IMR-90 (cell line): ENCODE measurements at regions not wholly inside any gene's neighbourhood (a gene's known extent, or its start where the extent isn't known, plus 50 kb on each side); places are given as distances from the start of the nearest gene placed in this dataset.

Source experiments
- ATAC-seq: fragments of 200-7000 bp; cut with Tn5 transposase; 2 replicates; pipeline ENCODE4 v1.9.1; 2020; ENCODE audit warnings: low read depth, mild to moderate bottlenecking, moderate library complexity
- BruUV-seq: library from RNA; stranded (reverse); fragments of 400-500 nt; replicated peaks from 2 replicates; lab custom pipeline; 2021; lab: Mats Ljungman, UMichigan
- CTCF ChIA-PET: fragments of 300-600 bp; formaldehyde crosslinking; extraction: SDS; loops from one replicate; lab custom pipeline; 2021; ENCODE audit warnings: antibody characterized with exemption; lab: Yijun Ruan, JAX
- POLR2A ChIA-PET: fragments of 300-600 bp; sonication (Branson Sonifier 250); formaldehyde crosslinking; loops from one replicate; lab custom pipeline; 2022; ENCODE audit warnings: antibody characterized with exemption; ENCODE audit not compliant: unreplicated experiment; lab: Charles Lee
- DNase-seq: peaks from one replicate; pipeline ENCODE4 v3.0.0; 2013
- H2AFZ ChIP-seq: replicated peaks from 2 replicates; pipeline ENCODE3; 2013; ENCODE audit warnings: low read length, mild to moderate bottlenecking; ENCODE audit not compliant: poor library complexity
- H2AK5ac ChIP-seq: 2 replicates; pipeline ENCODE4 v1.6.1; 2013; ENCODE audit warnings: low read depth, low read length, inconsistent platforms
- H2AK9ac ChIP-seq: replicated peaks from 2 replicates; pipeline ENCODE3; 2013; ENCODE audit warnings: mild to moderate bottlenecking, low read depth, low read length, moderate library complexity; ENCODE audit not compliant: poor library complexity
- H2BK120ac ChIP-seq: 2 replicates; pipeline ENCODE4 v1.6.1; 2013; ENCODE audit warnings: low read depth, low read length, inconsistent platforms
- H2BK15ac ChIP-seq: 3 replicates; pipeline ENCODE4 v1.6.1; 2013; ENCODE audit warnings: low read depth, low read length, inconsistent platforms
- H2BK20ac ChIP-seq: 2 replicates; pipeline ENCODE4 v1.6.1; 2013; ENCODE audit warnings: low read depth, mild to moderate bottlenecking, inconsistent platforms, low read length, moderate library complexity
- H2BK5ac ChIP-seq: 2 replicates; pipeline ENCODE4 v1.6.1; 2013; ENCODE audit warnings: mild to moderate bottlenecking, low read depth, low read length, inconsistent platforms; ENCODE audit not compliant: poor library complexity, severe bottlenecking
- H3K14ac ChIP-seq: replicated peaks from 2 replicates; pipeline ENCODE4 v1.6.1; 2013; ENCODE audit warnings: low read depth, low read length, inconsistent platforms
- H3K18ac ChIP-seq: 2 replicates; pipeline ENCODE4 v1.6.1; 2013; ENCODE audit warnings: low read depth, low read length, control low read depth
- H3K23ac ChIP-seq: 2 replicates; pipeline ENCODE4 v1.6.1; 2013; ENCODE audit warnings: low read depth, low read length, inconsistent platforms
- H3K27ac ChIP-seq: 2 replicates; pipeline ENCODE4 v1.5.1; 2013; ENCODE audit warnings: mild to moderate bottlenecking, control low read depth, low read length; ENCODE audit not compliant: insufficient read depth
- H3K27me3 ChIP-seq: 2 replicates; pipeline ENCODE4 v1.6.1; 2013; ENCODE audit warnings: low read length; ENCODE audit not compliant: control insufficient read depth, insufficient read depth
- H3K36me3 ChIP-seq: 2 replicates; pipeline ENCODE4 v1.6.1; 2013; ENCODE audit warnings: low read length, mixed read lengths; ENCODE audit not compliant: control insufficient read depth, insufficient read depth
- H3K4ac ChIP-seq: 2 replicates; pipeline ENCODE4 v1.6.1; 2013; ENCODE audit warnings: low read depth, low read length, inconsistent platforms
- H3K4me1 ChIP-seq: 2 replicates; pipeline ENCODE4 v1.6.1; 2013; ENCODE audit warnings: low read length, mixed read lengths; ENCODE audit not compliant: control insufficient read depth, insufficient read depth
- H3K4me2 ChIP-seq: 2 replicates; pipeline ENCODE4 v1.6.1; 2013; ENCODE audit warnings: low read depth, mild to moderate bottlenecking, control low read depth, low read length, moderate library complexity
- H3K4me3 ChIP-seq: 2 replicates; pipeline ENCODE4 v1.5.1; 2013; ENCODE audit warnings: low read depth, mild to moderate bottlenecking, control low read depth, low read length, moderate library complexity; ENCODE audit not compliant: insufficient read depth
- H3K56ac ChIP-seq: 2 replicates; pipeline ENCODE4 v1.6.1; 2013; ENCODE audit warnings: low read length, inconsistent platforms; ENCODE audit not compliant: insufficient read depth; ENCODE audit errors: extremely low read depth
- H3K79me1 ChIP-seq, 2 experiments: 2 replicates each; pipeline ENCODE4 v1.6.1; 2013; ENCODE audit warnings: low read length in 2 of 2, inconsistent platforms in 1 of 2, low read depth in 1 of 2
- H3K9ac ChIP-seq: 2 replicates; pipeline ENCODE4 v1.6.1; 2013; ENCODE audit warnings: low read depth, low read length, control low read depth
- H3K9me1 ChIP-seq: 2 replicates; pipeline ENCODE4 v1.6.1; 2013; ENCODE audit warnings: low read length, inconsistent platforms; ENCODE audit not compliant: insufficient read depth
- H3K9me3 ChIP-seq: 2 replicates; pipeline ENCODE4 v1.6.1; 2013; ENCODE audit warnings: low read length; ENCODE audit not compliant: control insufficient read depth, insufficient read depth
- H4K20me1 ChIP-seq: 2 replicates; pipeline ENCODE4 v1.6.1; 2013; ENCODE audit warnings: low read length, inconsistent platforms; ENCODE audit not compliant: insufficient read depth
- H4K5ac ChIP-seq: 2 replicates; pipeline ENCODE4 v1.6.1; 2013; ENCODE audit warnings: mild to moderate bottlenecking, low read depth, low read length, control low read depth
- H4K8ac ChIP-seq, 2 experiments: 2 replicates each; pipeline ENCODE4 v1.6.1; 2013; ENCODE audit warnings: low read depth in 2 of 2, low read length in 2 of 2, control low read depth in 1 of 2, inconsistent platforms in 1 of 2
- H4K91ac ChIP-seq: 2 replicates; pipeline ENCODE4 v1.6.1; 2013; ENCODE audit warnings: low read depth, low read length, inconsistent platforms; ENCODE audit not compliant: insufficient read depth
- CHD1 ChIP-seq: IDR thresholded peaks from 2 replicates; pipeline ENCODE4 v1.6.1; 2012; ENCODE audit warnings: low read depth, low read length, improper control_type of control experiment
- CTCF ChIP-seq: conservative IDR thresholded peaks from 2 replicates; pipeline ENCODE4 v1.5.1; 2012; ENCODE audit warnings: mild to moderate bottlenecking, low read depth, low read length, improper control_type of control experiment
- ELK1 ChIP-seq: fragments of 150-350 bp; IDR thresholded peaks from 2 replicates; pipeline ENCODE4 v1.6.1; 2016; ENCODE audit warnings: low read depth, mild to moderate bottlenecking, low read length, moderate library complexity, borderline replicate concordance
- POLR2A ChIP-seq: IDR thresholded peaks from 2 replicates; pipeline ENCODE4 v1.6.1; 2012; ENCODE audit warnings: mild to moderate bottlenecking, low read depth, low read length
- RCOR1 ChIP-seq: IDR thresholded peaks from 2 replicates; pipeline ENCODE4 v1.6.1; 2012; ENCODE audit warnings: mild to moderate bottlenecking, low read length, improper control_type of control experiment; ENCODE audit not compliant: insufficient replicate concordance
- dilution Hi-C: fragments of 300-500 bp; cut with HindIII; formaldehyde crosslinking; loops from one replicate; pipeline ENCODE4 v1.14.3; 2018; ENCODE audit warnings: low sequenced_read_pairs; ENCODE audit not compliant: unreplicated experiment
- in situ Hi-C: fragments of 300-500 bp; cut with MboI; formaldehyde crosslinking; loops from 3 replicates; pipeline ENCODE4 v1.14.3; 2019; ENCODE audit warnings: low sequenced_read_pairs, inconsistent platforms, mixed read lengths
- intact Hi-C: fragments of 100-400 bp; cut with micrococcal nuclease; formaldehyde crosslinking; loops from 2 replicates; pipeline ENCODE4 v1.10.0; 2022

- H2BK15ac ChIP-seq, result no peak overlapping the region
- intact Hi-C loops (loop anchor here (10.0 kb wide), 1 partner anchor 273 kb away; no protein-coding TSS in a partner anchor), dilution Hi-C loops (no loop called here), in situ Hi-C loops (no loop called here)
- H3K4me1 ChIP-seq, result no peaks in the 10 kb centered on the region
- H4K8ac ChIP-seq, result no peak overlapping the region
- no peaks in the 10 kb centered on the region for H3K79me1 ChIP-seq
- no peak for ATAC-seq
- no peak overlapping the region for H2AK9ac ChIP-seq
- H3K36me3 ChIP-seq, result no peaks in the 10 kb centered on the region
- H3K14ac ChIP-seq, result no peak overlapping the region
- ChIA-PET CTCF (no interaction called here), POLR2A (no interaction called here)
- no peak overlapping the region for H2BK20ac ChIP-seq
- H2BK5ac ChIP-seq, result no peak overlapping the region
- DNase-seq, result no peak
- H3K4me2 ChIP-seq, result no peak overlapping the region
- H3K27ac ChIP-seq, result no peak overlapping the region
- H3K56ac ChIP-seq, result no peak overlapping the region
- no peak overlapping the region for H3K9ac ChIP-seq
- no peaks in the 10 kb centered on the region; the same call in 1 of the 2 replicates for H3K9me3 ChIP-seq
- no peak overlapping the region for H2AK5ac ChIP-seq
- H4K5ac ChIP-seq, result no peak overlapping the region
- no TSS peak for BruUV-seq
- H3K4me3 ChIP-seq, result no peak overlapping the region
- H3K4ac ChIP-seq, result no peak overlapping the region
- H3K9me1 ChIP-seq, result no peaks in the 10 kb centered on the region
- H3K27me3 ChIP-seq, result no peaks in the 10 kb centered on the region
- H3K18ac ChIP-seq, result no peak overlapping the region
- H4K20me1 ChIP-seq, result no peaks in the 10 kb centered on the region
- no peak overlapping the region for H2AFZ ChIP-seq
- H3K23ac ChIP-seq, result no peak overlapping the region
- TF ChIP-seq RCOR1 (no peak), POLR2A (no peak), ELK1 (no peak), CHD1 (no peak), CTCF (no peak)
- no peak overlapping the region for H4K91ac ChIP-seq
- no peak overlapping the region for H2BK120ac ChIP-seq
Observed at GRCh38 chr1:95731466-95731865, 497.5 kb downstream of the RWDD3 start.
